ENCODE measurements at regions not wholly inside any gene's neighbourhood (a gene's known extent, or its start where the extent isn't known, plus 50 kb on each side); places are given as distances from the start of the nearest gene placed in this dataset.
"Not testable (repeated sequence)": the region's sequence is repeated elsewhere in the genome, so short reads cannot be mapped to it uniquely, and the experiment has no call there.

DNA sequence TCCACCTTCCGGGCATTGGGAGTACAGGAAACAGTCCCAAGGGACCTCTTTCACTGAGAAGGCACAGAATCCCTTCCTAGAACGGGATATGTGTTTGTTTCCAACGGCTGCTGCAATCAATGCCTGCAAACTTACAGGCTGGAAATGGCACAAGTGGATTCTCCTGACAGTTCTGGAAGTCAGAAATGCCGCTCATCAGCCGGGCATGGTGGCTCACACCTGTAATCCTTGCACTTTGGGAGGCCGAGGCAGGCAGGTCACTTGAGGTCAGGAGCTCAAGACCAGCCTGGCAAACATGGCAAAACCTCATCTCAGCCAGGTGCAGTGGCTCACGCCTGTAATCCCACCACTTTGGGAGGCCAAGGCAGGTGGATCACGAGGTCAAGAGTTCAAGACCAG lies 97.0 kb upstream of the FGF3 start:
- H3K14ac ChIP-seq (ENCODE audit: insufficient read length); FAIRE-seq; H3K4ac ChIP-seq (replicated peaks; ENCODE audit: insufficient read length, low read depth, low read length); H2AFZ ChIP-seq (ENCODE audit: low read length); H4K8ac ChIP-seq (ENCODE audit: extremely low read depth, insufficient read depth, low read length); H2BK20ac ChIP-seq (ENCODE audit: low read length); H3K36me3 ChIP-seq (ENCODE audit: control insufficient read depth in 2 of 4, insufficient read depth in 4 of 4, low read length in 3 of 4); H3K27ac ChIP-seq (ENCODE audit: low read depth, low read length); H3K9ac ChIP-seq (replicated peaks in 1 of 4; ENCODE audit: extremely low read depth in 1 of 4, low read depth in 3 of 4, low read length in 3 of 4); H2BK12ac ChIP-seq (ENCODE audit: low read depth, low read length); H2AK5ac ChIP-seq (ENCODE audit: low read depth, low read length); H3K9me3 ChIP-seq (ENCODE audit: insufficient read depth in 2 of 2, low read depth in 1 of 2, low read length in 1 of 2); H4K91ac ChIP-seq (replicated peaks; ENCODE audit: insufficient read length, low read length); DNase-seq (ENCODE audit: low read depth in 1 of 2, low spot score in 2 of 2); H3K4me2 ChIP-seq (ENCODE audit: insufficient read depth in 1 of 2, low read depth in 2 of 2, low read length in 2 of 2); H3K56ac ChIP-seq (replicated peaks; ENCODE audit: insufficient read length, low read depth, low read length); H3K18ac ChIP-seq (ENCODE audit: extremely low read depth, low read length); H2BK5ac ChIP-seq (ENCODE audit: low read depth, low read length); H2BK15ac ChIP-seq (ENCODE audit: low read length); H3K23ac ChIP-seq (ENCODE audit: insufficient read length); H3K23me2 ChIP-seq (ENCODE audit: low read depth, low read length); H3K4me3 ChIP-seq (ENCODE audit: extremely low read depth in 1 of 4, insufficient read depth in 2 of 4, low read depth in 3 of 4, low read length in 4 of 4); H3K4me1 ChIP-seq (replicated peaks in 1 of 4; ENCODE audit: control insufficient read depth in 3 of 4, insufficient read depth in 4 of 4, low read length in 3 of 4); H4K5ac ChIP-seq (ENCODE audit: insufficient read length, low read depth, low read length); H2BK120ac ChIP-seq (replicated peaks; ENCODE audit: low read depth, low read length); POLR2A ChIA-PET (ENCODE audit: partially characterized antibody); H3K79me1 ChIP-seq (ENCODE audit: low read depth, low read length); H3K79me2 ChIP-seq (ENCODE audit: control insufficient read depth in 1 of 2, insufficient read depth in 2 of 2, low read length in 2 of 2); H4K20me1 ChIP-seq (replicated peaks in 1 of 2; ENCODE audit: control insufficient read depth in 1 of 2, insufficient read depth in 2 of 2, low read length in 2 of 2): not testable (repeated sequence)
- CTCF ChIA-PET (ENCODE audit: partially characterized antibody): interaction anchor here (0.9 to 10.8 kb wide), 16 partner anchors 13 to 281 kb away, joined by 3 to 173 read pairs (median 6); no protein-coding TSS in a partner anchor
- 85% methylated on average over 8 of the region's 8 CpGs; no CpG with 5 or more reads in 1 of the 2 experiments for WGBS, 2 experiments (ENCODE audit: extremely low coverage in 1 of 2, insufficient coverage in 1 of 2, insufficient read length in 1 of 2, insufficient replicate concordance in 2 of 2, low coverage in 1 of 2, low lambda C conversion rate in 2 of 2, missing lambda C conversion rate in 1 of 2)
- peaks cover 1 to 19% (median 10%) of the 10 kb centered on the region in 4 experiments; a peak in 6 of 7 replicates for H3K27me3 ChIP-seq (replicated peaks in 1 of 4; ENCODE audit: control insufficient read depth in 3 of 4, extremely low read depth in 1 of 4, insufficient read depth in 3 of 4, low read length in 3 of 4)
